Ectodermal cell (in vitro differentiated cells): ENCODE measurements at regions not wholly inside any gene's neighbourhood (a gene's known extent, or its start where the extent isn't known, plus 50 kb on each side); places are given as distances from the start of the nearest gene placed in this dataset.

Experiments
- H3K27ac ChIP-seq: 2 replicates; pipeline ENCODE4 v1.7.0; 2013; ENCODE audit warnings: mild to moderate bottlenecking, low read depth, low read length; ENCODE audit not compliant: insufficient read depth, poor library complexity, severe bottlenecking
- H3K27me3 ChIP-seq: 2 replicates; pipeline ENCODE4 v1.7.0; 2013; ENCODE audit warnings: mild to moderate bottlenecking, low read length; ENCODE audit not compliant: insufficient read depth, control insufficient read depth, poor library complexity, severe bottlenecking
- H3K36me3 ChIP-seq: one replicate; pipeline ENCODE4 v1.7.0; 2013; ENCODE audit warnings: low read length; ENCODE audit not compliant: control insufficient read depth, insufficient read depth
- H3K4me1 ChIP-seq: one replicate; pipeline ENCODE4 v1.7.0; 2013; ENCODE audit warnings: low read length; ENCODE audit not compliant: control insufficient read depth, insufficient read depth
- H3K4me3 ChIP-seq: 2 replicates; pipeline ENCODE4 v1.7.0; 2013; ENCODE audit warnings: low read depth, low read length, control low read depth; ENCODE audit not compliant: insufficient read depth
- H3K9me3 ChIP-seq: 2 replicates; pipeline ENCODE4 v1.7.0; 2013; ENCODE audit warnings: mild to moderate bottlenecking, low read length, moderate library complexity; ENCODE audit not compliant: control insufficient read depth
- WGBS, 2 experiments: methylation state at CpG; one replicate each; pipeline ENCODE4 v1.1.7; 2013; ENCODE audit warnings: missing lambda C conversion rate in 2 of 2; 5-methylcytosine and 5-hydroxymethylcytosine counted together

DNA sequence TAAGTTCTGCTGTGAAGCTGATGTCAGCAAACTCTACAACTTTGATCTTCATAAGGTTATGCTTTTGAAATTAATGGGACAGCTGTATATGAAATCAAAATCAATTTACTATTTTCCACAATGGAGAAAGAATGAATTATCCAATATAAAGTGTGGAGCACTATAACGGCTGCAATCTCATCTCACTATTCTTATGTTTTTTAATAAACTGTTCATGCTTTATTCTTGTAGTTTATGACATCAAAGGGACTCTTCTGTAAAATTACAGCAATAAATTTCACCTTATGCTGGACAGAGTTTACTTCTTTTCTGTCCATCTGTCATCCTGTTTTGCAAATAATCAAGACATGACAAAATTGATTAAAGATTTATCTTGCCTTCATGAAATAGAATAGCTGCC is 192.5 kb downstream of the TECRL start:
- no peaks in the 10 kb centered on the region for H3K9me3 ChIP-seq
- H3K4me1 ChIP-seq = no peaks in the 10 kb centered on the region
- no peaks in the 10 kb centered on the region for H3K27me3 ChIP-seq
- H3K4me3 ChIP-seq = no peak overlapping the region
- no CpG with 5 or more reads among the region's 1 CpG for WGBS, 2 experiments
- H3K36me3 ChIP-seq = no peaks in the 10 kb centered on the region
- no peak overlapping the region for H3K27ac ChIP-seq

DNA sequence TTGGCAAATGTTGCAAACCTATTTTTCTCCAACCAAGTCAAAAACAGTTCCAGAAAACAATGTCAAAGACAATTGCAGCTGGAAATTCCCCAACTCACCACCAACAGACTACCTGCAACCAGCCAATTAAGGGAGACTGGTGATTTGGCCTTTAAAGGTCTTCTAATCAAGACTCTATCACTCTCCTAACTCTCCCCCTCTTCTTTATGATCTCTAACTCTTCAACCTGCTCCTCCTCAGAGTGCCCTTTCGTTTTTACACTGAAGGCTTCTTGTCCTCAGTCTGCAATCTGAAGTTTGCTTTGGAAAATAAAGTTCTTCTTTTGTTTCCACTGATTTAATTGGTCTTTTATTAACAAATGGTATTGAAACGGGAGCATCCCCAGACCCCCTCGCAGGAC is 203.9 kb downstream of the TECRL start:
- no peak overlapping the region for H3K4me3 ChIP-seq
- no peak overlapping the region for H3K27ac ChIP-seq
- H3K4me1 ChIP-seq = no peaks in the 10 kb centered on the region
- 88 to 89% methylated on average over 3 of the region's 3 CpGs for WGBS, 2 experiments
- no peaks in the 10 kb centered on the region for H3K27me3 ChIP-seq
- no peaks in the 10 kb centered on the region for H3K9me3 ChIP-seq
- H3K36me3 ChIP-seq = no peaks in the 10 kb centered on the region

DNA sequence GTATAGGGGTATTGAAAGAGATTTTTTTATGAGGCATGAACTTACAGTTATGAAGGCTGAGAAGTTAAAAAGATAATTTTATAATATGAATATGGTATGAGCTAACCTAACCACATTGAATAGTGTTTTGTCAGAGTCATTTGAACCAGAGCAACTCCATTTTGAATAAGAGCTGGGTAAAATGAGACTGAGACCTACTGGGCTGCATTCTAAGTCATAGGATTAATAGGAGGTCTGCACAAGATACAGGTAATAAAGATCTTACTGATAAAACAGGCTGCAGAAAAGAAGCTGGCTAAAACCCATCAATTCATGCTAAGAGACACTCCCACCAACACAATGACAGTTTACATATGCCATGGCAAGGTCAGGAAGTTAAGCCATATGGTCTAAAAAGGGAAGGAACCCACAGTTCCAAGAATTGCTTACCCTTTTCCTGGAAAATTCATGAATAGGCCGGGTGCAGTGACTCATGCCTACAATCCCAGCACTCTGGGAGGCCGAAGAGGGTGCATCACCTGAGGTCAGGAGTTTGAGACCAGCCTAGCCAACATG is 209.2 kb downstream of the TECRL start:
- no peaks in the 10 kb centered on the region for H3K9me3 ChIP-seq
- no peak overlapping the region for H3K4me3 ChIP-seq
- 89% methylated on average over 2 of the region's 2 CpGs for WGBS, 2 experiments
- H3K27me3 ChIP-seq = no peaks in the 10 kb centered on the region
- no peaks in the 10 kb centered on the region for H3K36me3 ChIP-seq
- no peak overlapping the region for H3K27ac ChIP-seq
- no peaks in the 10 kb centered on the region for H3K4me1 ChIP-seq

DNA sequence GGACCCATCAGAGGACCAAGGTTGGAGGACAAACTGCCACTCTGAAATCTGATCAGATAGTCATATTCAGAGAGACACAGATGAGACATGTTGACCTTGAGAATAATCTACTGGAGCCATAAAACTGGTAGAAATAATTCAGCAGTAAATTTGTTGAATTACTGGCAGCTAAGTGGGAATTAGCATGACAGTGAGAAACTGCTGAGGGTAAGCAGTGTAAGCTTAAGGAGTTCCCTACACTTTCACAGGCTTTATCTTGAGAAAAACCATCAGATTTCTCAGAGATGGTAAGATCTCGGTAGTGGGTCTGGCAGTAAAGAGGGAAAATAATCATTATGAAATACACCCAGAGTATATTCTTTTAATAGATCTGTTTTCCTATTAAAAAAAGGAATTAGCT is 213.7 kb downstream of the TECRL start:
- no peak overlapping the region for H3K27ac ChIP-seq
- no CpG with 5 or more reads among the region's 1 CpG for WGBS, 2 experiments
- H3K27me3 ChIP-seq = no peaks in the 10 kb centered on the region
- H3K9me3 ChIP-seq = no peaks in the 10 kb centered on the region
- no peaks in the 10 kb centered on the region for H3K36me3 ChIP-seq
- H3K4me1 ChIP-seq = no peaks in the 10 kb centered on the region
- no peak overlapping the region for H3K4me3 ChIP-seq

DNA sequence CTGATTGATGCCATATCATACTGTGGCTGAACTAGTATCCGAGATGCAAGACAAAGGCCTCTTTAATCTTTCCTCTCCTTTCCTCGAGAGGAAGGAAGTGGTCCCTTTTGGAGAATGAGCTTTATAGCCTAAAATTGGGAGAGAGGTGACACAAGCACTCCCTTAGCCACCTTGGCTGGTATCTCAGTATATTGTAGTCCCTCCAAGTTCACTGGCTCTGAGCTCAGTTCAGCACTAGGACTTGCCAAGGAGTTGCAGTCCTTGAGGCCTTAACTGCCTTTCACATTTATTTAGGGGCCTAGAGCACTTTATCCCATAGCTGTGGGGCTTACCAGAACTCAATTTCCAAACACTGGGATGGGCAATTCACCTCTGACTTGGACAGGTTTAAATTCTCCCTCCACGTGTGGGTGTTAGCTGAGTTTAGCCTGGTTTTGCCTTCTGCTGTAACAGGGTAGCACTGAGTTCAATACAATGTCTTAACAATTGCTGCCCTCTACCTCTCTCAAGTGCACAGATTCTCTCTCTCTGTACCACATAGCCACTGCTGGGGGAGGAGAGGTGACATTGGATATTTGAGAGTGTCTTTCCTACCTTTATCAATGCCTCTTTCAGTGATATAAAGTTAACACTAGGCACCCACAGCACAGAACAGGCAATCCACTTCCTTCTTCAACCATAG is 216.4 kb downstream of the TECRL start:
- Histone ChIP-seq H3K27me3 (no peaks in the 10 kb centered on the region), H3K36me3 (no peaks in the 10 kb centered on the region), H3K9me3 (no peaks in the 10 kb centered on the region), H3K4me3 (no peak overlapping the region), H3K27ac (no peak overlapping the region), H3K4me1 (no peaks in the 10 kb centered on the region)
- WGBS, 2 experiments = 70 to 81% methylated on average over 3 of the region's 3 CpGs

DNA sequence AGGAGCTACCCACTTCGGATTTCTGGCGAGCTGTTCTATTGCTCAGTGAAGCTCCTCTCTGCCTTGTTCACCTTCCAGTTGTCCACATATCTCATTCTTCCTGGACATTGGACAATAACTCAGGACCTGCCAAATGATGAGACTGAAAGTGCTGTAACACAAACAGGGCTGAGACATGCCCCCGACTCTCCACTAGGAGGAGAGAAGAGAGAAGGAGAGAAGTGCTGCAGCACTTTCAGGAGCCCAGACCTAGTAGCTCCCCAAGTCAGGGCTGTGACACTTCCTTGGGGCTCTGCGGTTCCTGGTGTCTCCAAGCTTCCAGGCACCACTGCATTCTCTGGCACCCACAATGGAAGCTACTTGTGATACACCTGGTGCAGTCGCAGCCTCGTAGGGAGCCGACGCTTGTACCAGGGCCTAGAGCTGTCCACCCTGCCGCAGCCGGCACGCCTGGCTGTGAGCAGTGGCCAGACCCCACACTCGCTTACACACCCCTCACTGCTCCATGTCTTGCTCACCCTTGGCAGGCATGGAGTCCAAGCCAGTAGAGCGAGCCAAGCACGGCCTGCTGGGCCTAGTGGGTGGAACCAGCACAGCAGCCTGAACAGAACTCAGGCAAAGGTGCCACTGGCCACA is 234.9 kb downstream of the TECRL start:
- Histone ChIP-seq H3K27ac (no peak overlapping the region), H3K27me3 (no peaks in the 10 kb centered on the region), H3K36me3 (no peaks in the 10 kb centered on the region), H3K9me3 (no peaks in the 10 kb centered on the region), H3K4me3 (no peak overlapping the region), H3K4me1 (no peaks in the 10 kb centered on the region)
- WGBS, 2 experiments = 94 to 95% methylated on average over 14 of the region's 14 CpGs

DNA sequence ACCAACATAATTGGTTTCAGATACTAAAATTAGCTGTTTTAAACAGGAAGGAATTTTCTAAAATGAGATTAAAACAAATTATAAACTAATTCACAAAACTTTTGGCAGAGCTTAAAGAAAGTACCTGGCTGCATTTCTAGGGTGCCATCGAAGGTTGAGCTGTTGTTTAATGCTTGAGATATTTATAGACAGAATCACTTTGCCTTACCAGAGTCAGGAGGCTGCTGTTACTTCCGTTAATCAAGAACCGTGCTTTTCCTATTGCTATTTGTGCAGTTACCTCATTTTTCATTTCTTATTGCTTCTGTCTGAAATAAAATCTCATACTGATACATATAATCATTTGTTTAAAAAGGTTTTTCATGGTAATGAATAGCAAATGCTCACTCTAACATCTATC is 242.9 kb downstream of the TECRL start:
- H3K27ac ChIP-seq = no peak overlapping the region
- H3K4me3 ChIP-seq = no peak overlapping the region
- WGBS, 2 experiments = 99 to 100% methylated on average over 2 to 3 of the region's 3 CpGs
- no peaks in the 10 kb centered on the region for H3K9me3 ChIP-seq
- H3K36me3 ChIP-seq = no peaks in the 10 kb centered on the region
- no peaks in the 10 kb centered on the region for H3K27me3 ChIP-seq
- H3K4me1 ChIP-seq = no peaks in the 10 kb centered on the region

DNA sequence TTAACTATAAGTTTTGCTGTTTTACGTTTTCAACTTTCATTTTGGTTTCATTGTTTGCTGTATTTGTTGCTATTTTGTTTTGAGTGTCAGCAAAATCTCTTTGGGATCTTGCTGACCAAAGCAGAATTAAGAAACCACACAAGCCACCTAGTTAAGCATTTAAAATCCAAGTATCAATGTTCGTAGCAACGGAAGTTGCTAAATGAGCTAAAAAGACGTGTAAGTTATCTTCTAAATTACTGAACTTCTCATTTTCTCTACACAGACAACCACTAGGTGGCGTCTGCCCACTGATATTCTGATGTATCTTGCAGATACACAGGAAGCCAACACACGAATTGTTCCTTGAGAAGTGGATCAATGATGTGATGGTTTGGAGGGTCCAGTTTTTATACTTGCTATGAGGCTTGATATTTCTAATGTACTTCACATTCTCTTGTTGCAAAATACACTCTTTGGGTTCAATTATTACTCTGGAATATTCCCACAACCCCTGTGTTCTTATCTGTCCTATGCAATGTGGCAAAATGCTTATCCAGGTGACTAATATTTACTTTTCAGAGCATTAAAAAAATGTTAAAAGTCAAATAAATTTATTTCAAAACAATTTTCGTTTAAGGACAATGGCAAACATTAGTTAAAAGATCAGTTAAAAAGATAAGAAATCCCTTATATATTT is 250.5 kb downstream of the TECRL start:
- no peaks in the 10 kb centered on the region for H3K36me3 ChIP-seq
- H3K9me3 ChIP-seq = no peaks in the 10 kb centered on the region
- H3K4me1 ChIP-seq = no peaks in the 10 kb centered on the region
- H3K4me3 ChIP-seq = no peak overlapping the region
- H3K27ac ChIP-seq = no peak overlapping the region
- no peaks in the 10 kb centered on the region for H3K27me3 ChIP-seq
- 47 to 49% methylated on average over 5 to 6 of the region's 7 CpGs for WGBS, 2 experiments

DNA sequence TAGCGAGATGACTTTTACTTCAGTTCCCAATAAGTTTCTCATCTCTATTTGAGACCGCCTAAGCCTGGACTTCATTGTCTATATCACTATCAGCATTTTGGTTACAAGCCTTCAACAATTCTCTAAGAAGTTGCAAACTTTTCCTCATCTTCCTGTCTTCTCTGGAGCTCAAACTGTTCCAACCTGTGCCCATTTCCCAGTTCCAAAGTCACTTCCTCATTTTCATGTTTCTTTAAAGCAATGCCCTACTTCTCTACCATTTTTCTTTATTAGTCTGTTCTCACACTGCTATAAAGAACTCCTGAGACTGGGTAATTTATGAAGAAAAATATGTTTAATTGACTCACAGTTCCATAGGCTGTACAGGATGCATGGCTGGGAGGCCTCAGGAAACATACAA is 251.9 kb downstream of the TECRL start:
- H3K36me3 ChIP-seq = no peaks in the 10 kb centered on the region
- no peaks in the 10 kb centered on the region for H3K9me3 ChIP-seq
- no peaks in the 10 kb centered on the region for H3K4me1 ChIP-seq
- H3K27ac ChIP-seq = no peak overlapping the region
- H3K27me3 ChIP-seq = no peaks in the 10 kb centered on the region
- no peak overlapping the region for H3K4me3 ChIP-seq
- 95 to 96% methylated on average over 2 of the region's 2 CpGs for WGBS, 2 experiments

DNA sequence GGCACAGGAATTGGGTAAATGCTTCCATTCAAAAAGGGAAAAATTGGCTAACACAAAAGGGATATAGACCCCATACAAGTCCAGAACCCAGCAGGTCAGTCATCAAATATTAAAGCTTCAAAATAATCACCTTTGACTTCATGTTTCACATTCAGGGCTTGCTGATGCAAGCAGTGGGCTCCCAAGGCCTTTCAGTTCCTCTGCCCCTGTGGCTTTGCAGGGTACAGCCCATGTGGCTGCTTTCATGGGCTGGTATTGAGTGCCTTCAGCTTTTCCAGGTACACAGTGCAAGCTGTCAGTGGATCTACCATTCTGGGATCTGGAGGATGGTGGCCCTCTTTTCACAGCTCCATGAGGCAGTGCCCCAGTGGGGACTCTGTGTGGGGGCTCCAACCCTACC is 253.0 kb downstream of the TECRL start:
- H3K36me3 ChIP-seq = no peaks in the 10 kb centered on the region
- H3K4me3 ChIP-seq = no peak overlapping the region
- no peaks in the 10 kb centered on the region for H3K4me1 ChIP-seq
- H3K9me3 ChIP-seq = no peaks in the 10 kb centered on the region
- no peak overlapping the region for H3K27ac ChIP-seq
- H3K27me3 ChIP-seq = no peaks in the 10 kb centered on the region
